H1 (cell line): ENCODE measurements at regions not wholly inside any gene's neighbourhood (a gene's known extent, or its start where the extent isn't known, plus 50 kb on each side); places are given as distances from the start of the nearest gene placed in this dataset.

Experiments
- ATF3 ChIP-seq: IDR thresholded peaks from 2 replicates; pipeline ENCODE4 v1.6.1; 2011; ENCODE audit warnings: low read depth, mild to moderate bottlenecking, low read length; ENCODE audit not compliant: insufficient read depth
- BCL11A ChIP-seq, 2 experiments: IDR thresholded peaks; one replicate each; pipeline ENCODE4 v1.6.1; 2011; ENCODE audit warnings: low read depth in 2 of 2, low read length in 2 of 2, mild to moderate bottlenecking in 2 of 2
- CHD7 ChIP-seq: fragments of 300-600 bp; sonication (generic); IDR thresholded peaks from 2 replicates; pipeline ENCODE4 v1.7.1; 2012; ENCODE audit warnings: low read length, moderate library complexity, mild to moderate bottlenecking, inconsistent platforms; ENCODE audit not compliant: insufficient replicate concordance
- EP300 ChIP-seq, 2 experiments: IDR thresholded peaks; 1 replicate in 1 of 2; 2 replicates in 1 of 2; pipeline ENCODE4 v1.6.1; 2011 to 2012; ENCODE audit warnings: low read depth in 2 of 2, low read length in 2 of 2, mild to moderate bottlenecking in 2 of 2, borderline replicate concordance in 1 of 2, inconsistent platforms in 1 of 2, moderate library complexity in 1 of 2
- GABPA ChIP-seq: IDR thresholded peaks from 2 replicates; pipeline ENCODE4 v1.6.1; 2011; ENCODE audit warnings: mild to moderate bottlenecking, low read length, moderate library complexity, borderline replicate concordance; ENCODE audit not compliant: insufficient read depth
- JUN ChIP-seq: IDR thresholded peaks from 2 replicates; pipeline ENCODE4 v1.6.1; 2011; ENCODE audit warnings: low read depth, mild to moderate bottlenecking, improper control_type of control experiment, low read length
- SIN3A ChIP-seq, 2 experiments: IDR thresholded peaks in 1 of 2; conservative IDR thresholded peaks in 1 of 2; 2 replicates each; pipeline ENCODE4 v1.6.1; 2011 to 2012; ENCODE audit warnings: low read length in 2 of 2, improper control_type of control experiment in 1 of 2, low read depth in 1 of 2, mild to moderate bottlenecking in 1 of 2
- TCF12 ChIP-seq: IDR thresholded peaks from 2 replicates; pipeline ENCODE4 v1.6.1; 2011; ENCODE audit warnings: low read depth, mild to moderate bottlenecking, low read length
- TEAD4 ChIP-seq: IDR thresholded peaks from 2 replicates; pipeline ENCODE4 v1.6.1; 2012; ENCODE audit warnings: low read depth, low read length, inconsistent platforms, mixed read lengths

GRCh38 chr11:29163231-29163630 lies 853.6 kb downstream of the KCNA4 start (continued):
- TF ChIP-seq CHD7 (no peak), TEAD4 (no peak), JUN (no peak), EP300 (IDR thresholded peaks at IDR 0.05; ENCODE audit: borderline replicate concordance in 1 of 2, low read depth in 2 of 2, low read length in 2 of 2) (no peak), TCF12 (no peak), GABPA (no peak), BCL11A (IDR thresholded peaks at IDR 0.05; ENCODE audit: low read depth in 2 of 2, low read length in 2 of 2) (no peak), SIN3A (conservative IDR thresholded peaks at IDR 0.05 in 1 of 2, IDR thresholded peaks at IDR 0.05 in 1 of 2; ENCODE audit: low read depth in 1 of 2, low read length in 2 of 2) (no peak), ATF3 (no peak)
